ENCODE measurements at regions not wholly inside any gene's neighbourhood (a gene's known extent, or its start where the extent isn't known, plus 50 kb on each side); places are given as distances from the start of the nearest gene placed in this dataset.
"Not testable (repeated sequence)": the region's sequence is repeated elsewhere in the genome, so short reads cannot be mapped to it uniquely, and the experiment has no call there.

DNA sequence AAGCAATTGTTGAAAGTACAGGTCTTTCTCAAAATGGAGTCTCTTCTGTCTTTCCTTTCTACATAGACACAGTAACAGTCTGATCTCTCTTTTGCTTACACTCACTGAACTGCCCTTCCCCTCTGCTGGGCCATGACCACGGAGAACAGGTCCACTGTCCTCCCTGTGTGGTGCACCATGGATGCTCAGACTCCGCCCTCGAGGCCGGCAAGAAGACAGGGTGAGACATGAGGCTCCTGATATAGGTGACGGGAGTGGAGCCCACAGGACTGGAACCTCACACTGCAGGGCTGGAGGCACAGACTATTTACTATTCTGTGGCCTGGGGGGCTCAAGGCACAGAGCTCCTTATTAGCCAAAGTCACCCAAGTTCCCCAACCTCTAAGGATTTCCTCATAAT, 118.1 kb downstream of the ADRA2C start:
- H3F3A ChIP-seq (replicated peaks; ENCODE audit: insufficient read depth); H2AFZ ChIP-seq (ENCODE audit: low read depth); H3K4me1 ChIP-seq (ENCODE audit: control insufficient read depth in 1 of 2, insufficient read depth in 2 of 2, low read depth in 1 of 2, low read length in 1 of 2); H3K9me3 ChIP-seq; H3K4me3 ChIP-seq (ENCODE audit: low read depth in 2 of 2, low read length in 1 of 2); H3K79me2 ChIP-seq (ENCODE audit: insufficient read depth); CTCF ChIA-PET; H4K20me1 ChIP-seq (ENCODE audit: insufficient read depth); H3K27ac ChIP-seq (ENCODE audit: low read depth in 2 of 2, low read length in 1 of 2); H3K9me2 ChIP-seq; POLR2A ChIA-PET; H3K36me3 ChIP-seq (replicated peaks in 1 of 2; ENCODE audit: control insufficient read depth in 1 of 2, insufficient read depth in 2 of 2, low read length in 1 of 2); H3K4me2 ChIP-seq; H3K27me3 ChIP-seq (ENCODE audit: insufficient read depth); DNase-seq; H3K9ac ChIP-seq: not testable (repeated sequence)
- 19% methylated on average over 5 of the region's 5 CpGs for WGBS (ENCODE audit: low lambda C conversion rate)

DNA sequence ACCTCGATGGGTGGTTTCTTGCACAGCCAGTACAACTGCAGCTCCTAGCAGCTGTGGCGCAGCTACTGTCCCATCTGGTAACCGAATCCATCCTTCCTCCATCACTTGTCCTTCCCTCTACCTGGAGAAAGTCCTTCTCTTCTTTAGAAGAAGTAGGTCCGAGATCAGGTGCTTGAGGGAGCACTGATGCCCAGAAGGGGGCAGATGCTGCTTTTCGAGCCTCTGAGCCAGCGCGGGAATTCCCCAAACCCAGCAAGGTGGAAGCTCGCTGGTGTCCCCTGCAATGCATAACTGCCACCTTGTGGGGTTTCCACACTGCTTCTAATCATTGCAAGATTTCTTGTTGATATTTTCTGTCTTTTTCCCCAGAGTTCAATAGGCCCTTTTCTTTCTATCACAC, 127.4 kb downstream of the ADRA2C start:
- H3K27me3 ChIP-seq (ENCODE audit: insufficient read depth); H3K4me3 ChIP-seq (ENCODE audit: low read depth in 2 of 2, low read length in 1 of 2); H3K36me3 ChIP-seq (replicated peaks in 1 of 2; ENCODE audit: control insufficient read depth in 1 of 2, insufficient read depth in 2 of 2, low read length in 1 of 2); H2AFZ ChIP-seq (ENCODE audit: low read depth); H3K4me1 ChIP-seq (ENCODE audit: control insufficient read depth in 1 of 2, insufficient read depth in 2 of 2, low read depth in 1 of 2, low read length in 1 of 2); H3K9me2 ChIP-seq; H3K79me2 ChIP-seq (ENCODE audit: insufficient read depth); H3K9ac ChIP-seq; POLR2A ChIA-PET; H4K20me1 ChIP-seq (ENCODE audit: insufficient read depth); DNase-seq; H3K9me3 ChIP-seq; H3K4me2 ChIP-seq; H3K27ac ChIP-seq (ENCODE audit: low read depth in 2 of 2, low read length in 1 of 2); H3F3A ChIP-seq (replicated peaks; ENCODE audit: insufficient read depth): not testable (repeated sequence)
- 18% methylated on average over 6 of the region's 8 CpGs for WGBS (ENCODE audit: low lambda C conversion rate)
- CTCF ChIA-PET = interaction anchor here (2.1 kb wide), 1 partner anchor 13 kb away, joined by 7 read pairs; no protein-coding TSS in a partner anchor

DNA sequence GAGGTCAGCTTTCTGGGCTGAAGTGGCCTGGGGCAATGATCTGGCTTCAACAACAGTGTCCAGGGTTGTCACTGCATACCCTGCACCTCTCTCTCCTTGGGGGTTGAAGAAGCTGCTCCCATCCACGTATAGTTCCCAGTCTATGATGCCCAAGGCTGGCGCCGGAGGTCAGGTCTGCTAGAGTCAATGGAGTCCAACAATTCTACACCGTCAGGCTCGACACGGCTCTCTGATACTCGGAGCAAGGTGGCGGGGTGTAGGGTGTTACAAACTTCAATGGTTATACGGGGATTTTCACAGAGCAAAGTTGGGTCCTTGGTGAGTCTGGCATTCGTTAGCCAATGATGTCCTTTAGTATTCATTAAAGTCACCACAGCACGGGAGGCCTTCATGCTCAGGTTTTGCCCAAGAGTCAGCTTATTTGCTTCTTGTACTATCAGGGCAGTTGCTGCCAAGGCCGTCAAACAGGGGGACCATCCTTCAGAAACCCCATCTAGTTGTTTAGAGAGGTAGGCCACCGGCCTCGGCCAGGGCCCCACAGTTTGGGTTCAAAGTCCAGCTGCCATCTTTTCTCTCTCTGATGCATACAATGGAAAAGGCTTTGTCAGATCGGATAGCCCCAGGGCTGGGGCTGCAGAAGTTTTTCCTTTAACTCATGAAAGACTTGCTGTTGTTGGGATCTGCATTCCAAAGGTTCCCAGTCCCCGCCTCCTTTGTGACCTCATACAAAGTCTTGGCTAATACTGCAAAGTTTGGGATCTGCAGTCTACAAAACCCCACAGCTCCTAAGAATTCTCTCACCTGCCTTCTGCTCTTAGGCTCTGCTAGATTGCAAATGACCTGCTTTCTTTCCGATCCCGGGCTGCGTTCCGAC, 128.1 kb downstream of the ADRA2C start:
- H3K27me3 ChIP-seq (ENCODE audit: insufficient read depth); H4K20me1 ChIP-seq (ENCODE audit: insufficient read depth); DNase-seq; H3K9me2 ChIP-seq; H3K4me3 ChIP-seq (ENCODE audit: low read depth in 2 of 2, low read length in 1 of 2); H2AFZ ChIP-seq (ENCODE audit: low read depth); H3F3A ChIP-seq (replicated peaks; ENCODE audit: insufficient read depth); H3K36me3 ChIP-seq (replicated peaks in 1 of 2; ENCODE audit: control insufficient read depth in 1 of 2, insufficient read depth in 2 of 2, low read length in 1 of 2); H3K4me1 ChIP-seq (ENCODE audit: control insufficient read depth in 1 of 2, insufficient read depth in 2 of 2, low read depth in 1 of 2, low read length in 1 of 2); POLR2A ChIA-PET; H3K9me3 ChIP-seq; H3K27ac ChIP-seq (ENCODE audit: low read depth in 2 of 2, low read length in 1 of 2); H3K4me2 ChIP-seq; H3K79me2 ChIP-seq (ENCODE audit: insufficient read depth); H3K9ac ChIP-seq: not testable (repeated sequence)
- CTCF ChIA-PET = interaction anchor here (2.1 kb wide), 1 partner anchor 13 kb away, joined by 7 read pairs; no protein-coding TSS in a partner anchor
- WGBS (ENCODE audit: low lambda C conversion rate) = 49% methylated on average over 16 of the region's 20 CpGs

DNA sequence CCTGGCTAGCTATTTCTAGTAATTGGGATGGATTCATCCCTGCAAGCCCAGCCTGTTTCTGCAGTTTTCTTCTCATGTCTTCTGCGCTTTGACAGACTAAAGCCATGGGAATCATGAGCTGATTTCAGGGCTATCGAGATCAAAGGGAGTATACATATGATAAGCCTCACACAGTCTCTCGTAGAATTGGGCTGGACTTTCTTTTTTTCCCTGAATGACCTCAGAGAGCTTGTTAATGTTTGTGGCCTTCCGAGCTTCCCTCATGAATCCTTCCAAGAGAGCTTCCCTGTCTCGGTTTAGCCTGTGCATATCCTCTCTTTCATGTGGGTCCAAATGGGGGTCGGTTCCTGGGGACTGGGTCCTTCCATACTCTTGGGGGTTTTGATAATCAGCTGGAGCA, 130.3 kb downstream of the ADRA2C start:
- no peak overlapping the region for H3K27ac ChIP-seq (ENCODE audit: low read depth in 2 of 2, low read length in 1 of 2)
- no peak overlapping the region for H3K4me2 ChIP-seq
- ChIA-PET POLR2A (no interaction called here), CTCF (interaction anchor here (1.2 kb wide), 1 partner anchor 16 kb away, joined by 3 read pairs; no protein-coding TSS in a partner anchor)
- H3K9me3 ChIP-seq = no peaks in the 10 kb centered on the region
- no peak overlapping the region for H3K9ac ChIP-seq
- no peaks in the 10 kb centered on the region for H3K9me2 ChIP-seq
- no peaks in the 10 kb centered on the region for H3K4me1 ChIP-seq (ENCODE audit: control insufficient read depth in 1 of 2, insufficient read depth in 2 of 2, low read depth in 1 of 2, low read length in 1 of 2)
- H3K36me3 ChIP-seq (replicated peaks in 1 of 2; ENCODE audit: control insufficient read depth in 1 of 2, insufficient read depth in 2 of 2, low read length in 1 of 2) = no peaks in the 10 kb centered on the region
- 31% methylated on average over 6 of the region's 6 CpGs for WGBS (ENCODE audit: low lambda C conversion rate)
- no peaks in the 10 kb centered on the region for H3K79me2 ChIP-seq (ENCODE audit: insufficient read depth)
- H4K20me1 ChIP-seq (ENCODE audit: insufficient read depth) = no peaks in the 10 kb centered on the region
- no peaks in the 10 kb centered on the region; the same call in 1 of the 2 replicates for H3K27me3 ChIP-seq (ENCODE audit: insufficient read depth)
- H3F3A ChIP-seq (replicated peaks; ENCODE audit: insufficient read depth) = no peaks in the 10 kb centered on the region
- H3K4me3 ChIP-seq (ENCODE audit: low read depth in 2 of 2, low read length in 1 of 2) = no peak overlapping the region
- H2AFZ ChIP-seq (ENCODE audit: low read depth) = no peak overlapping the region
- DNase-seq = no peak
- TF ChIP-seq EP300 (IDR thresholded peaks at IDR 0.05; ENCODE audit: borderline replicate concordance in 1 of 2, low read depth in 1 of 2, low read length in 1 of 2) (no peak), RFX5 (IDR thresholded peaks at IDR 0.05; ENCODE audit: low read length) (no peak), NRF1 (IDR thresholded peaks at IDR 0.05; ENCODE audit: low read depth, low read length) (no peak), TEAD4 (IDR thresholded peaks at IDR 0.05; ENCODE audit: borderline replicate concordance, insufficient read depth) (no peak), SMC3 (IDR thresholded peaks at IDR 0.05; ENCODE audit: low read depth, low read length) (no peak), ELF1 (IDR thresholded peaks at IDR 0.05) (no peak), NFIC (IDR thresholded peaks at IDR 0.05; ENCODE audit: borderline replicate concordance) (no peak), RXRA (IDR thresholded peaks at IDR 0.05; ENCODE audit: borderline replicate concordance, low read depth) (no peak), POLR2AphosphoS5 (IDR thresholded peaks at IDR 0.05; ENCODE audit: low read depth, low read length) (no peak), JUND (IDR thresholded peaks at IDR 0.05) (no peak)
- TF ChIP-seq, protein P1, sequence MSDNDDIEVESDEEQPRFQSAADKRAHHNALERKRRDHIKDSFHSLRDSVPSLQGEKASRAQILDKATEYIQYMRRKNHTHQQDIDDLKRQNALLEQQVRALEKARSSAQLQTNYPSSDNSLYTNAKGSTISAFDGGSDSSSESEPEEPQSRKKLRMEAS (IDR thresholded peaks at IDR 0.05; ENCODE audit: low read depth) = no peak
- TF ChIP-seq, protein P2, sequence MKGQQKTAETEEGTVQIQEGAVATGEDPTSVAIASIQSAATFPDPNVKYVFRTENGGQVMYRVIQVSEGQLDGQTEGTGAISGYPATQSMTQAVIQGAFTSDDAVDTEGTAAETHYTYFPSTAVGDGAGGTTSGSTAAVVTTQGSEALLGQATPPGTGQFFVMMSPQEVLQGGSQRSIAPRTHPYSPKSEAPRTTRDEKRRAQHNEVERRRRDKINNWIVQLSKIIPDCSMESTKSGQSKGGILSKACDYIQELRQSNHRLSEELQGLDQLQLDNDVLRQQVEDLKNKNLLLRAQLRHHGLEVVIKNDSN (IDR thresholded peaks at IDR 0.05; ENCODE audit: borderline replicate concordance, low read depth) = no peak
- TF ChIP-seq, protein P3, sequence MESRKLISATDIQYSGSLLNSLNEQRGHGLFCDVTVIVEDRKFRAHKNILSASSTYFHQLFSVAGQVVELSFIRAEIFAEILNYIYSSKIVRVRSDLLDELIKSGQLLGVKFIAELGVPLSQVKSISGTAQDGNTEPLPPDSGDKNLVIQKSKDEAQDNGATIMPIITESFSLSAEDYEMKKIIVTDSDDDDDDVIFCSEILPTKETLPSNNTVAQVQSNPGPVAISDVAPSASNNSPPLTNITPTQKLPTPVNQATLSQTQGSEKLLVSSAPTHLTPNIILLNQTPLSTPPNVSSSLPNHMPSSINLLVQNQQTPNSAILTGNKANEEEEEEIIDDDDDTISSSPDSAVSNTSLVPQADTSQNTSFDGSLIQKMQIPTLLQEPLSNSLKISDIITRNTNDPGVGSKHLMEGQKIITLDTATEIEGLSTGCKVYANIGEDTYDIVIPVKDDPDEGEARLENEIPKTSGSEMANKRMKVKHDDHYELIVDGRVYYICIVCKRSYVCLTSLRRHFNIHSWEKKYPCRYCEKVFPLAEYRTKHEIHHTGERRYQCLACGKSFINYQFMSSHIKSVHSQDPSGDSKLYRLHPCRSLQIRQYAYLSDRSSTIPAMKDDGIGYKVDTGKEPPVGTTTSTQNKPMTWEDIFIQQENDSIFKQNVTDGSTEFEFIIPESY (IDR thresholded peaks at IDR 0.05; ENCODE audit: borderline replicate concordance, low read depth) = no peak
